GM12873 (cell line): ENCODE measurements at regions not wholly inside any gene's neighbourhood (a gene's known extent, or its start where the extent isn't known, plus 50 kb on each side); places are given as distances from the start of the nearest gene placed in this dataset.

ENCODE experiments used
- TF ChIP-seq, protein P1 (sequence below): IDR thresholded peaks from 2 replicates; pipeline ENCODE4 v1.5.1; 2012; ENCODE audit warnings: low read depth, mild to moderate bottlenecking, moderate library complexity, low read length, control low read depth; ENCODE audit not compliant: insufficient read depth; ENCODE audit errors: missing control alignments

DNA sequence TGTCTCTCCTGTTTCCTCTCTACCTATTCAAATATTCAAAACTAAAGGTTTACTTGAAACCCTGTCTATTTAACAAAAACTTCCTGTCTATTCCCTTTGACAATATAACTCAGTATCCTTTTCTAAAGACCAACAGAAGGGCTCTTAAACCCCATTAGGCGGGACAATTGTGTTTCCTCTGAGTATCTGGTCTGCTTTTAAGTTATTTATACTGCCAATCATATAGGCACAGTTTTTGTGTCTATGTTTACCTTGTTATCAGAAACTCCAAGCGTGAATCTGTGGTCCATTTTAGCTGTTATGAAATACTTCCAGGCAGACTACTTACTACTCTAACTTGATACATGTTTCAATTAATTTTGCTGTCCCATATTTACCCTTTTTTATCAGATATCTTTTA, 350.0 kb upstream of the CTSO start:
- TF ChIP-seq, protein P1, sequence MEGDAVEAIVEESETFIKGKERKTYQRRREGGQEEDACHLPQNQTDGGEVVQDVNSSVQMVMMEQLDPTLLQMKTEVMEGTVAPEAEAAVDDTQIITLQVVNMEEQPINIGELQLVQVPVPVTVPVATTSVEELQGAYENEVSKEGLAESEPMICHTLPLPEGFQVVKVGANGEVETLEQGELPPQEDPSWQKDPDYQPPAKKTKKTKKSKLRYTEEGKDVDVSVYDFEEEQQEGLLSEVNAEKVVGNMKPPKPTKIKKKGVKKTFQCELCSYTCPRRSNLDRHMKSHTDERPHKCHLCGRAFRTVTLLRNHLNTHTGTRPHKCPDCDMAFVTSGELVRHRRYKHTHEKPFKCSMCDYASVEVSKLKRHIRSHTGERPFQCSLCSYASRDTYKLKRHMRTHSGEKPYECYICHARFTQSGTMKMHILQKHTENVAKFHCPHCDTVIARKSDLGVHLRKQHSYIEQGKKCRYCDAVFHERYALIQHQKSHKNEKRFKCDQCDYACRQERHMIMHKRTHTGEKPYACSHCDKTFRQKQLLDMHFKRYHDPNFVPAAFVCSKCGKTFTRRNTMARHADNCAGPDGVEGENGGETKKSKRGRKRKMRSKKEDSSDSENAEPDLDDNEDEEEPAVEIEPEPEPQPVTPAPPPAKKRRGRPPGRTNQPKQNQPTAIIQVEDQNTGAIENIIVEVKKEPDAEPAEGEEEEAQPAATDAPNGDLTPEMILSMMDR: no peak

DNA sequence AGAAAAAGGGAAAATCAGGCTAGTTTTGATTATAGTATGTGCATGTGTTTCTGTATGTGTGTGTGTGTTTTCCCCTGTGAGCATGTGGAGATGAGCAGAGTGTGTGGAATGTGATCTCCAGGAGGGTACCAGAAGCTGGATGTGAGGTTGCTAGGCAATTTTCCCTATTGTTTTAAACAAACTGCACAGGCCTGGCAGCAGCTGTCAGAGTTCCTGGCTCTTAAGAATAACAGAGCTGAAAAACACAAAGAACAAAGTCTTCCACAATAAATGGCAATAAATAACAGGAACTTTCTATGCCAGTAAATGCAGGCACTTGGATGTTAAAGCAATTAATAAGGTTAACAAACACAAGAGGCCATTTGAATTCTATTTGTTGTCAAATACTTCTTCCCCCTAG, 344.6 kb upstream of the CTSO start:
- TF ChIP-seq, protein P1: no peak

DNA sequence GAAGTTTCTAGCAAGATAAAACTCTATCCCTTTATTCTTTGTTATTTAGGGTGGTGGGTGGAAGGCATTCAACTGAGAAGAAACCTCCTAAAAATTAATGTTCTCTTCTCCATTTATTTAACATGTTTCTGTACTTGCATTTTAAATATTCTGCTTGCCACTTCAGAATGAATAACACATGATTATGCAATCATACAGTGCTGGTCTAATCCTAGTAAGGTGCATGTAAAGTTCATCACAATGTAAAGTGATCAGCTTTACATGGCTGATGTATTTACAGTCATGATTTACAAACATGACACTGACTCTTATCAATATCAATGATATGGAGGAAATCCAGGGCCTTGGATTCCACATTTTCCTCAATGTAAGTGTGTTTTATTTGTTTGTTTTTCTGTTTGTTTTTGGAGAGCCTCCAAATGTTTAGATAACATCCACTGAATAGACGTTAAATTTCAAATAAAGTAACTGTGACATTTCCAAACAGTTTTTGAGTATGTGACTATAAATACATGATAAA, 342.1 kb upstream of the CTSO start:
- TF ChIP-seq, protein P1: no peak

DNA sequence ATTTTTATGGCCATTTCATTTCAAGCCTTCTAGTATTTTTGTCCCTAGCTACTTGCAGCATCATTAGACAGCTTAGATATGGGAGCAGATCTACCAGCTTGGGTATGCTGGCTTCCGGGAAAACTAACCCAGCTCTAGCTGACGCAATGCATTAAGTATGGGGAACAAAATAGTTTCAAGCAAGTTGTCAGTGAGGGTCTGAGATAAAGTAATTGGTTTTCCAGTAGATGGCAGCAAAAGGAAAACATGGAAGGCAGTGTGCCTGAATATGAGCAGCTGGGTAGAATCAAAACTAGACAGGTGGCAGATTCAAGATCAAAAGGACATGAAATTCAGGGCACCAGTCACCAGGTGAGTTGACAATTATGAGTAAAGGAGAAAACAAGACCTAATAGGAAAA, 340.9 kb upstream of the CTSO start:
- TF ChIP-seq, protein P1: peak; percentile 7

DNA sequence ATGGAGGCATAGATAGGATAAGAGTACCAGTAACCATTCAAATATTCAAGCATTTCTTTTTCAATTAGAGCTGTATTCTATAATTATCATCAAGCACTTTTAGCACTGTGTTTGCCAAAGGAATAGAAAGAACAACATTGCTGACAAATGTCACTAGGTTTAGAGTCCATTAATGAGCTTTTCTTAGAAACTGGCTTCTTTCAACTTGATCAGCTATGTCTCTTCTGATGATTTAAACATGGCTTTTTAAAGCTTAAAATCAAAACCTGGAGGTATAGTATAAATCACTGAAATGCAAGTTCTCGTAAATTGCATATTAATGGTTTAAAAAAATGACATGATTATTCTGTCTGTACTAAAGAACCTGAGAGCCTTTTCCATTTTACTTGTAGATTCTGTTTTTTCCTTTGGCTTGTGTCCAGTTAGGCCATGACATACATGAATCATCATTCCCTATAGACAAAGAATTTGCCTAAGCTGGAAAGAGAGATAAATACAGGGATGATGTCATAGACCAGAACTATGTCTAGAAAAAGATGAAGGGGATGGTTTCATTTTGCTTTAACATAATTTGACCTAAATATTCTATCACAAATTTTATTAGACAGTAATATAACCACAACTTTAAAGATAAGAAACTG, 340.1 kb upstream of the CTSO start:
- TF ChIP-seq, protein P1: no peak

DNA sequence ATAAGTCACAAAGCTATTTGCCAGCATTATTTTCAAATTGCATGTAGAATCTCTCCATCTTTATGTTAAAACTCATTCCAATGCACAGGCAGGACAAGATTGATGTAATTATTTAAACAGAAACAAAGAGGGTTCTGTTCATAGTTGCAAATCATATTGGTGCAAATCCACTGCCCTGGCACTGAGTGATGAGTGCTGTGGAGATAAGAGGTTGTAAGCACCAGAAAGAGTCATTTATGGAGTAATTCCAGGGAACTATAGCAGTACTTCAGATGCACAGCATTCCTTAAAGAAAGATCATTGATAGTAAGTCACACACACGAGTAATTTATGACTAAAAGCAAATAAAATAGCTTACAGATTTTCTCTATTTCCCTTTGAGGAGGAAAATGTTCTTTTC, 337.7 kb upstream of the CTSO start:
- TF ChIP-seq, protein P1: no peak

DNA sequence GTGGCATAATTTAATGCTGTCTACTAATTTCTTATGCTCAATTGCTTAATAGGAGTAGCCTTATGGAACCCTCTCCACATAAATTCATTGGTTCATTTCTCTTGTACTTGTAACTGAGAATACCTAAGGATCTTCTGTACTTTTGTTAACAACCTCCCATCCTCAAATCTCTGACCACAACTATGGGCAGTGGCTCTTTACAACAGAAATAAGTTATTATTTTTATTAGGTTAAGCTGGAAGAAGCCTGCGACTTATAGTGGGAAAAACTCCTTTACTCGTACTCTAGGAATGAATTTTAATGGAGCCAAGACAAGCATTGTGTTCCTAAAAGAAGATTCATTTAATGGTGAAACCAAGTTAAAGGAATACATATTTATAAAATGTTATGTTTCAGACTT, 337.1 kb upstream of the CTSO start:
- TF ChIP-seq, protein P1: no peak
